IPS DF 19.7 (cell line): ENCODE measurements at regions not wholly inside any gene's neighbourhood (a gene's known extent, or its start where the extent isn't known, plus 50 kb on each side); places are given as distances from the start of the nearest gene placed in this dataset.

ENCODE experiments used
- DNase-seq: peaks from one replicate; pipeline ENCODE4 v3.0.0-alpha.2; 2013; ENCODE audit warnings: low read depth, low spot score

GRCh38 chr10:31709476-31709875 is 219.2 kb downstream of the ARHGAP12 start:
- no peak for DNase-seq

- DNase-seq: no peak
These were observed 219.6 kb downstream of the ARHGAP12 start for GRCh38 chr10:31709028-31709427.

- DNase-seq: no peak
These were observed 220.2 kb downstream of the ARHGAP12 start for GRCh38 chr10:31708474-31708873.

DNA sequence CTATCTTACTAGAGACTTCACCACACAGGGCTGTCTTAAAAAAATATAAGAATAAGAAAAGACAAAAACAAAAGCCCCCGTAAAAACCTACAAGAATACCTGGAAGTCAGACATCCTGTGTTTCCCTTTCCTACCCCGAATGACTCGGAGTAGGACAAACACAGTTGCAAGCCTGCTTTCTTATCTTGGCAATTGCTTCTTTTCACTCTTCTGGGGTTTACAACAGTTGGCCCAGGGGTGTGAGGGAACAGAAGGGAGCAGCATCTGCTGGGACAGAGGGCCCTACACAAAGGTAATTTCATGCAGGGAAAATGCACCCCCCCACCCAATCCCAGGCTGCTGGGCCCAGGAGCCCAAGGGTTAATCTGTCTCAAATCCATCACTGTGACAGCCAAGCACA is 220.6 kb downstream of the ARHGAP12 start:
- DNase-seq: no peak

DNA sequence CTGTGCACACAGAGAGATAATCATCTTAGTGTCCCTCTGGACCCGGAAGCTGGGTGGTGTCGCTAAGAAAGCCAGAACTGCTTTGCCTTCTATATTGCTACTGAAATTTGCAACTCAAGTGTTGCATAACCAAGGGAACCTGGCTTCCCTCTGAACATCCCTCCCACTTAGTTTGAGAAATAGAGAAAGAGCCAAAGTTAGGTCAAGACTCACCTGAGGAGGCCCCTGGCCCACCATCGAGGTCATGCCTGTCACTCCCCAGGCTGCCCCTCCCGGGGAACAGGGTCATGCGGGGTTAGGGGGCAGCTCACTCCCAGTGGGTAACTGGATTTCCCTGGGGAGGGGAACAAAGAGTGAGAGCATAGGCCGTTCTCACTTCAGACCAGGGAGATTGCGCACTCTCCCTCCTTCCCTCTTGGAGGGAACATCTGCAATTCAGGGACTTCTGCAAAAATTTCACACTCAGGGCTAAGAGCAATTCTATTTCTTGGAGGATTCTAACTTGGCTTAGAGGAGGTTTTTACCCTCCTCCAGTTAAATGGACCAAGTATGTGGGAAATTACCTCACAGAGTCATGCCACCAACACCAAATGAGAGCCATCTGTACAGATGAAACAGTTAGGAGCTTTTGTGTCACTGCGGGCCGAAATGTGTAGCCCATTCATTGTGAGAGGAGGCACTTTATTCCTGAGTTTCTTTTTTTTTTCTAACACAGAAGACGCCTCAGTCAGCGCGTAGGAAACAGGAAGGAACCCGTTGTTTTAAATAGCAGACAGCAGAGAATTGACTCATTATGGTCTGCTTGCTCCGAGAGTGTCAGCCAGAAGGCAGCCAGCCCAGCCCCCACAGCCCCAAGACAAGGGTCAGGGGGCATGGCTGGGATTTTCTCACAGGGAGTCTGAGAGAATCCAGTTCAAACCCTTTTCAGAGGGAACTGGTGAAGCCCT is 221.3 kb downstream of the ARHGAP12 start:
- no peak for DNase-seq

GRCh38 chr10:31706464-31707092 is 222.1 kb downstream of the ARHGAP12 start:
- DNase-seq: no peak

DNA sequence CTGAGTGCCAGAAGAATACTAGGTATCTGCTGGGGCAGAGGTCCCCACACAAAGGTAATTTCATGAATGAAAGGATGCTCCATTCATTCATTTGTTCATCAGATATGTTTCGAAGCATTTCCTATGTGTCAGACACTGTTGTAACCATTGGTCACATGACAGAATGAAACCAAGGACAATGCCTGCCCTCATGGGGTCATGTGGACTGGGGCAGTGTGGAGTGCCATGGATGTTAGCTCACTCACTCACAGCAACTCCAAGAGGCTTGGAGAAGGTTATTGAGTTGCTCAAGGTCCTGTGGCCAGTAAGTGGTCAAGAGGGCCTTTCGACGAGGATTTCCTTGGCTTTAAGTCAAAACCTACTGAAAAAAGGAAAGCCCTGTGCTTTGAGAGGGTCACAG is 223.5 kb downstream of the ARHGAP12 start:
- no peak for DNase-seq

DNA sequence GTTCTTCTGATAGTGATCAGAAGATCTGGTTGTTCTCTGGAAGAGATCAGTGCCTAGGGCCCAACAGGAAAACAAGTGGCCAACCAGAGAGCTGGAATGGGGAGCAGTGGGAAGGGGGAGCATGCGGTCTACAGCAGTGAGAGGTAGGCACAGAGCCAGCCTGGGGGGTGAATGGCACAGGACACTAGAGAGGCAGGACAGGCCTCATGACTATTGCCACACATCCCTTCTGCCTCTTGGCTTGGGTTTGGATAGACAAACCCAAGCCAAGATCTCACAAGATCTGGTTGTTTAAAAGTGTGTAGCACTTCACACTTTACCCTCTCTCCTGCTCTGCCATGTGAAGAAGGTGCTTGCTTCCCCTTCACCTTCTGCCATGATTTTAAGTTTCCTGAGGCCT is 224.4 kb downstream of the ARHGAP12 start:
- DNase-seq: no peak

DNA sequence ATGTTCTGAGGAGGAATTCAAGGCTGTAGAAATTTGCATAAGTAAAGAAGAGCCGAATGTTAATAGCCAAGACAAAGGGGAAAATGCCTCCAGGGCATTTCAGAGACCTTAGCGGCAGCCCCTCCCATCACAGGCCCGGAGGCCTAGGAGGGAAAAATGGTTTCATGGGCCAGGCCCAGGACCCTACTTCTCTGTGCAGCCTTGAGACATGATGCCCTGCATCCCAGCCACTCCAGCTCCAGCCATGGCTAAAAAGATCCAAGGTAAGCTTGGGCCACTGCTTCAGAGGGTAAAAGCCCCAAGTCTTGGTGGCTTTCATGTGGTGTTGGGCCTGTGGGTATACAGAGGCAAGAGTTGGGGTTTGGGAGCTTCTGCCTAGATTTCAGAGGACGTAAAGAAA is 225.7 kb downstream of the ARHGAP12 start:
- no peak for DNase-seq

GRCh38 chr10:31702005-31702404 is 226.6 kb downstream of the ARHGAP12 start:
- no peak for DNase-seq

DNA sequence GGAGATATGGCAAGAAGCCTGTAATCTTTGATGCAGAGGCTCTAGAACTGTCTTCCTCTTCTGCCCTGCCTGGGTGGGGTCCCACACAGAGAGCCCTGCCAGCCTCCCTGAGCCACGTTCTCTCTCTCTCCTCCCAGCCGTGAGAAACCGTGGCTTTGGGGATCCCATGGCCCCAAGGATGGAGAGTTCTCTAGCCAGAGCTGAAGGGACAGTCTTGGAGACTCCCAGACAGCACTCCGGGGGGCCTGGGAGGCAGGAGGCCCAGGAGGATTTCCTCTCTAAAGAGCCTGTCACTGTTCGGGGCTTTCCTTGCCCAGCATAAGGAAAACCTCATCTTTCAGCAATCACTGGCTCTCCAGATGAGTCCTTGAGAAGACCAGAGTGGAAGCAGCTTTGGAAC is 227.1 kb downstream of the ARHGAP12 start:
- DNase-seq: no peak

- no peak for DNase-seq
These were observed 228.4 kb downstream of the ARHGAP12 start for GRCh38 chr10:31700181-31700611.

DNA sequence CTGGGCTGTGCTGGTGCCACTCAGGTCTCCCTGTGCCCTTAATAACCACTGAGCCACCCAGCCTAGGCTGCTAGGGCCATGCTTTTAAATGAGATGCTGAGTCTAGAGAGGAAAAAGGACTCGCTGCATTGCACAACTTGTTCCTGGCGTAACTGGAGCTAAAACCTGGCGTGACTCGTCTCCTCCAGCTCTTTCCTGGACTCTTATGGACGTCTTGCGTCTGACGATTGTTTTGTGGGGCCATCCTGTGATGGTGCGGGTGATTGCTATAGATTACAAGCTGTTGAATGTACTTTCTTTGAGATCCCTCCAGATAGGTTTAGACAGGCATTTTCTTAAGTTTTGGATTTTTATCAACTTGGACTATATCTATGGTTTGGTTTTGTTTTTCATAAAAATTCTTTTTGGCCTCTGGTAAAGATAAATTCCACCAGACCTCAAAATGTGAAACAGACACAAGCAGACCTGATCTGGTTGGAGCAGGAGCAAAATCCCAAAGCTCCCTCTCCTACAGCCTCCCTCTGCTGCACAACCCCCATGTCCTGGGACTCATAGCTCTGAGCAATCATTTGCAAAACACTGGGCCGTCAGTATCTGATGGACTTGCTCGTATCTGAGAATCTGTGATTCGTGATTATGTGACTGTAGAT is 230.3 kb downstream of the ARHGAP12 start:
- no peak for DNase-seq

DNA sequence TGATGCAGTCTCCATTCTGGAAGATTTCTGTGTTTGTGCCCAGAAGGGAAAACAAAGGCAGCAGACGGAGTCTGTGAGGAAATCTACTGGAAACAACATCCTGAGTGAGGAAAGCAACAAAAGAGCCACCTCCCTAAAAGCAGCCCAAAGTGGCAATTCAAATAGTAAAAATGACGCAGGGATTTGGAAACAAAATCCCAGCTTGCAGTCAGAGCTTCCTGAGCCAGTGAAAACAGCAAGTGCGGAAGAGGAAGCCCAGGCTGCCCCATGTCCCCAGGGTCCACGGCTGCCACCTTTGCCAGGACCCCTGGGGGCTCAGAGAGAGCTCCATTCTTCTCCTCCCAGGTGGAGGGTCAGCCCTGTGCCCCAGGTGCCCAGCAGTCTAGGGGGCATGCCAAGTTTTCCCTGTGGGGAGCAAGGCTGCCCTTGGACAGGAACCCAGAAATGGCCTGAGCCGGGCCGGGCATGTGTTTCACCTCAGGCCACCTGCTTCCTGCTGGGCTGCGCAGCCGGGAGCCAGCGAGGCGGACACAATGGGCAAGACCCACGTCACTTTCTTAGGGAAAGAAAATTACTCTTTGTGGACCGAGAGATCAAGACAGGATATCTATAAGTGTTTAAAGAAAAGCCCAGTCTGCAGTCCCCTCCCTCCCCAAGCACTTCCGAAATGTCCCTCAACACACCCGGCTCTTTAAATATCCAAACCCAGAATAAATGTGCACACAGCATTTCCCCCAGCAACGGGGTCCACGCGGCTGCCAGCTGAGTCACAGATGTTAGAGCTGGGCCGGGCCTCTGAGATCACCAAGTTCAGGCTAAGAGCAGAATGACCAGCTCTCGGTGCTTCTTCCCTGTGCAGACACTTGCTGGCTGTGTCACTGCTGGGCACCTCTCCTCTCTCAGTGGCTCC is 231.1 kb downstream of the ARHGAP12 start:
- no peak for DNase-seq

- no peak for DNase-seq
These were observed 233.4 kb downstream of the ARHGAP12 start for GRCh38 chr10:31694929-31695837.

- no peak for DNase-seq
These were observed 234.4 kb downstream of the ARHGAP12 start for GRCh38 chr10:31694126-31694685.

DNA sequence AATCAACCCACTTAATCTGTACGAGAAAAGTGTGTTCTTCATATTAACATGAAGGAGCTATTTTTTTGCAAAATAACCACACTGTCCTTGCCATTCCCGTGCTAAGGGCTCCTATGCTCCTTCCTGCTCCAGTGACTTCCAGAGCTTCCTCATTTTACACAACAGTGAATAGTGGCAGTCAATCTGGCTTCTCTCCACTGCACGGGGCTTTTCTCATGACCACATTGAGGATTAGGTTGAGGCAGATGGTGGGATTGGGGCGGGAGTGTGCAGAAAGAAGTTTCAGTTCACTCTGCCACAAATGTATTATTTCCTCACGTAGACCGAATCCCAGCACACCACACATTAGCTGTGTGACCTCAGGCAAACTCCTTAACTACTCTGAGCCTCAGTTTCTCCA is 235.1 kb downstream of the ARHGAP12 start:
- no peak for DNase-seq

DNA sequence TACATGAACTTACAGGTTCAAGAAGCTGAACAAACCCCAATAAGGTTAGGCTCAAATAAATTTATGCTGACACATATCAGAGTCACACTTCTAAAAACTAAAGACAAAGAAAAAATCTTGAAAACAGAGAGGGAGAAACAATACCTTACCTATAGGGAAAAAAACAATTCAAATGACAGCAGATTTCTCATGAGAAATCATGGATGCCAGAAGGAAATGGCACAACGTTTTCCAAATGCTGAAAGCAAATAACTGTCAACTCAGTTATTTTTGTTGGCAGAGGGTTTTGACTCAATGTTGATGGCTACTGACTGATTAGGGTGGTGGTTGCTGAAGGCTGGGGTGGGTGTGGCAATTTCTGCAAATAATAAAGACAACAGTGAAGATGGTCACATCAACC is 239.4 kb downstream of the ARHGAP12 start:
- DNase-seq: no peak

GRCh38 chr10:31687663-31688482 is 240.8 kb downstream of the ARHGAP12 start:
- no peak for DNase-seq
